ENCODE measurements at regions not wholly inside any gene's neighbourhood (a gene's known extent, or its start where the extent isn't known, plus 50 kb on each side); places are given as distances from the start of the nearest gene placed in this dataset.

DNA sequence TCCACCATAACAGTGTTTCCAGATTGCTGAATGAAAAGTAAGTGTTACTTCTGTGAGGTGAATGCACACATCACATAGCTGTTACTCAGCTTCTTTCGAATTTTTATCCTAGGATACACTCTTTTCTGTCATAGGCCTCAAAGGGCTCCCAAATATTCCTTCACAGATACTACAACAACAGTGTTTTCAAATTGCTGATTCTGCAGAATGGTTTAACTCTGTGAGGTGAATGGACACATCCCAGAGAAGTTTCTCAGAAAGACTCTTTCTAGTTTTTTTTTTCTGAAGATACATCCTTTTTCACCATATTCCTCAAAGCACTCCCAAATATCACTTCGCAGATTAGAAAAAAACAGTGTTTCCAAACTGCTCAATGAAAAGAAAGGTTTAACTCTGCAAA, 221.1 kb downstream of the OR4A5 start:
- TF ChIP-seq, protein P1, sequence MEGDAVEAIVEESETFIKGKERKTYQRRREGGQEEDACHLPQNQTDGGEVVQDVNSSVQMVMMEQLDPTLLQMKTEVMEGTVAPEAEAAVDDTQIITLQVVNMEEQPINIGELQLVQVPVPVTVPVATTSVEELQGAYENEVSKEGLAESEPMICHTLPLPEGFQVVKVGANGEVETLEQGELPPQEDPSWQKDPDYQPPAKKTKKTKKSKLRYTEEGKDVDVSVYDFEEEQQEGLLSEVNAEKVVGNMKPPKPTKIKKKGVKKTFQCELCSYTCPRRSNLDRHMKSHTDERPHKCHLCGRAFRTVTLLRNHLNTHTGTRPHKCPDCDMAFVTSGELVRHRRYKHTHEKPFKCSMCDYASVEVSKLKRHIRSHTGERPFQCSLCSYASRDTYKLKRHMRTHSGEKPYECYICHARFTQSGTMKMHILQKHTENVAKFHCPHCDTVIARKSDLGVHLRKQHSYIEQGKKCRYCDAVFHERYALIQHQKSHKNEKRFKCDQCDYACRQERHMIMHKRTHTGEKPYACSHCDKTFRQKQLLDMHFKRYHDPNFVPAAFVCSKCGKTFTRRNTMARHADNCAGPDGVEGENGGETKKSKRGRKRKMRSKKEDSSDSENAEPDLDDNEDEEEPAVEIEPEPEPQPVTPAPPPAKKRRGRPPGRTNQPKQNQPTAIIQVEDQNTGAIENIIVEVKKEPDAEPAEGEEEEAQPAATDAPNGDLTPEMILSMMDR (IDR thresholded peaks at IDR 0.05): no peak
- no peak for TF ChIP-seq POLR2AphosphoS5 (IDR thresholded peaks at IDR 0.05; ENCODE audit: low read depth, low read length)
